HCT116 (cell line): ENCODE measurements at regions not wholly inside any gene's neighbourhood (a gene's known extent, or its start where the extent isn't known, plus 50 kb on each side); places are given as distances from the start of the nearest gene placed in this dataset.

Experiments used
- ATAC-seq: fragments of 200-7000 bp; cut with Tn5 transposase; 2 replicates; pipeline ENCODE4 v1.9.1; 2020; ENCODE audit warnings: mild to moderate bottlenecking, moderate library complexity
- BruUV-seq: library from RNA; stranded (reverse); fragments of 400-500 nt; replicated peaks from 2 replicates; lab custom pipeline; 2021; lab: Mats Ljungman, UMichigan
- CTCF ChIA-PET: fragments of 300-600 bp; sonication (Branson Sonifier 250); formaldehyde crosslinking; loops from one replicate; lab custom pipeline; 2021; ENCODE audit warnings: antibody characterized with exemption; lab: Charles Lee
- POLR2A ChIA-PET: fragments of 300-600, 350-600 bp; sonication (Branson Sonifier 250); formaldehyde crosslinking; loops from one replicate; lab custom pipeline; 2021; ENCODE audit warnings: antibody characterized with exemption; lab: Charles Lee
- RAD21 ChIA-PET, 2 experiments: fragments of 300-600 bp; sonication (Branson Sonifier 250); formaldehyde crosslinking; loops; one replicate each; lab custom pipeline; 2023; ENCODE audit warnings: low total read pairs in 2 of 2; ENCODE audit not compliant: uncharacterized antibody in 2 of 2, unreplicated experiment in 2 of 2, low non-redundant PET in 1 of 2; lab: Charles Lee
- DNase-seq: peaks from one replicate; pipeline ENCODE4 v3.0.0-alpha.2; 2010; ENCODE audit warnings: low read depth, low spot score
- H2AFZ ChIP-seq: fragments of 200-600 bp; shearing (Covaris generic), sonication (generic); 2 replicates; pipeline ENCODE4 v1.6.1; 2017; ENCODE audit warnings: low read depth, mixed run types, mixed read lengths, antibody characterized with exemption, low read length; ENCODE audit not compliant: poor library complexity, severe bottlenecking
- H3K27ac ChIP-seq: 2 replicates; pipeline ENCODE4 v1.5.1; 2012; ENCODE audit warnings: low read depth, low read length
- H3K27me3 ChIP-seq: fragments of 200-600 bp; sonication (generic); 2 replicates; pipeline ENCODE4 v1.6.1; 2016; ENCODE audit warnings: mixed run types, low read length, mixed read lengths; ENCODE audit not compliant: insufficient read depth
- H3K36me3 ChIP-seq, 2 experiments: fragments of 200-500 bp in 1 of 2; fragments of 200-600 bp in 1 of 2; sonication (Bioruptor generic) in 1 of 2; sonication (generic) in 1 of 2; 2 replicates each; pipeline versions ENCODE4 v1.5.1 to v1.6.1; 2014 to 2016; ENCODE audit warnings: low read length in 2 of 2, inconsistent platforms in 1 of 2, mixed read lengths in 1 of 2, mixed run types in 1 of 2; ENCODE audit not compliant: insufficient read depth in 2 of 2, control insufficient read depth in 1 of 2
- H3K4me1 ChIP-seq, 2 experiments: fragments of 200-600 bp in 1 of 2; sonication (generic) in 1 of 2; 2 replicates each; pipeline versions ENCODE4 v1.5.1 to v1.6.1; 2012 to 2017; ENCODE audit warnings: low read length in 2 of 2, inconsistent platforms in 1 of 2, mild to moderate bottlenecking in 1 of 2, mixed read lengths in 1 of 2, mixed run types in 1 of 2, moderate library complexity in 1 of 2; ENCODE audit not compliant: insufficient read depth in 2 of 2, control insufficient read depth in 1 of 2
- H3K4me2 ChIP-seq: fragments of 200-600 bp; sonication (generic); 2 replicates; pipeline ENCODE4 v1.6.1; 2017; ENCODE audit warnings: mixed run types, low read length, mixed read lengths
- H3K4me3 ChIP-seq, 2 experiments: fragments of 200-600 bp in 1 of 2; sonication (generic) in 1 of 2; replicated peaks in 1 of 2; 2 replicates each; pipeline ENCODE4 v1.5.1; 2011 to 2016; ENCODE audit warnings: low read length in 2 of 2, control low read depth in 1 of 2, low read depth in 1 of 2, mild to moderate bottlenecking in 1 of 2, mixed read lengths in 1 of 2, mixed run types in 1 of 2
- H3K79me2 ChIP-seq: fragments of 200-600 bp; sonication (generic); 2 replicates; pipeline ENCODE4 v1.6.1; 2017; ENCODE audit warnings: mild to moderate bottlenecking, mixed run types, low read length, moderate library complexity, mixed read lengths; ENCODE audit not compliant: insufficient read depth
- H3K9ac ChIP-seq: fragments of 200-600 bp; sonication (generic); 2 replicates; pipeline ENCODE4 v1.6.1; 2016; ENCODE audit warnings: low read length, mixed read lengths
- H3K9me2 ChIP-seq: fragments of 200-600 bp; sonication (generic), shearing (Covaris generic); 2 replicates; pipeline ENCODE4 v1.6.1; 2017; ENCODE audit warnings: mixed run types, mild to moderate bottlenecking, moderate library complexity; ENCODE audit not compliant: insufficient read depth
- H3K9me3 ChIP-seq, 2 experiments: fragments of 200-500 bp in 1 of 2; fragments of 200-600 bp in 1 of 2; sonication (Bioruptor generic) in 1 of 2; sonication (generic) in 1 of 2; 2 replicates each; pipeline ENCODE4 v1.6.1; 2014 to 2017; ENCODE audit warnings: low read length in 2 of 2, mixed read lengths in 2 of 2, inconsistent platforms in 1 of 2, low read depth in 1 of 2, mild to moderate bottlenecking in 1 of 2, mixed run types in 1 of 2, moderate library complexity in 1 of 2; ENCODE audit not compliant: control insufficient read depth in 1 of 2, insufficient read depth in 1 of 2
- H4K20me1 ChIP-seq: fragments of 200-600 bp; sonication (generic), shearing (Covaris generic); 2 replicates; pipeline ENCODE4 v1.6.1; 2017; ENCODE audit warnings: mixed run types, mild to moderate bottlenecking, moderate library complexity; ENCODE audit not compliant: insufficient read depth
- CBX3 ChIP-seq: IDR thresholded peaks from 2 replicates; pipeline ENCODE4 v1.6.1; 2012; ENCODE audit warnings: low read depth
- CEBPB ChIP-seq: IDR thresholded peaks from 2 replicates; pipeline ENCODE4 v1.6.1; 2012; ENCODE audit warnings: low read depth
- CTCF ChIP-seq, 3 experiments: fragments of 200-600 bp in 1 of 3; sonication (generic) in 1 of 3; IDR thresholded peaks in 2 of 3; conservative IDR thresholded peaks in 1 of 3; 2 replicates each; pipeline ENCODE4 v1.5.1; 2012 to 2017; ENCODE audit warnings: low read depth in 2 of 3, low read length in 2 of 3, antibody characterized with exemption in 1 of 3, borderline replicate concordance in 1 of 3, control low read depth in 1 of 3, mild to moderate bottlenecking in 1 of 3, mixed read lengths in 1 of 3, mixed run types in 1 of 3, moderate library complexity in 1 of 3; ENCODE audit not compliant: insufficient read depth in 1 of 3
- EGR1 ChIP-seq: IDR thresholded peaks from 2 replicates; pipeline ENCODE4 v1.6.1; 2012; ENCODE audit warnings: low read depth
- EZH2 ChIP-seq: fragments of 200-600 bp; sonication (generic); IDR thresholded peaks from 2 replicates; pipeline ENCODE4 v1.6.1; 2017; ENCODE audit warnings: antibody characterized with exemption, mixed run types
- EZH2phosphoT487 ChIP-seq: fragments of 200-600 bp; IDR thresholded peaks from 2 replicates; pipeline ENCODE4 v1.6.1; 2018; ENCODE audit warnings: antibody characterized with exemption, borderline replicate concordance
- FOSL1 ChIP-seq: IDR thresholded peaks from 2 replicates; pipeline ENCODE4 v1.6.1; 2012; ENCODE audit warnings: low read depth
- JUND ChIP-seq: IDR thresholded peaks from 2 replicates; pipeline ENCODE4 v1.6.1; 2012
- MAX ChIP-seq: IDR thresholded peaks from 2 replicates; pipeline ENCODE4 v1.6.1; 2012
- POLR2A ChIP-seq: IDR thresholded peaks from 2 replicates; pipeline ENCODE4 v1.7.0; 2011; ENCODE audit warnings: borderline replicate concordance; ENCODE audit not compliant: insufficient read depth, insufficient read length; ENCODE audit errors: extremely low read depth
- POLR2AphosphoS5 ChIP-seq: IDR thresholded peaks from 2 replicates; pipeline ENCODE4 v1.6.1; 2011; ENCODE audit warnings: mild to moderate bottlenecking, low read depth, low read length, moderate library complexity
- SIN3A ChIP-seq: IDR thresholded peaks from 2 replicates; pipeline ENCODE4 v1.6.1; 2012; ENCODE audit warnings: low read depth
- SP1 ChIP-seq: IDR thresholded peaks from 2 replicates; pipeline ENCODE4 v1.6.1; 2012; ENCODE audit warnings: low read depth
- SRF ChIP-seq: IDR thresholded peaks from 2 replicates; pipeline ENCODE4 v1.6.1; 2012; ENCODE audit warnings: low read depth
- TCF7L2 ChIP-seq: IDR thresholded peaks from 2 replicates; pipeline ENCODE4 v1.7.0; 2011; ENCODE audit warnings: borderline replicate concordance, inconsistent platforms; ENCODE audit not compliant: insufficient read depth, insufficient read length; ENCODE audit errors: extremely low read depth
- YY1 ChIP-seq: IDR thresholded peaks from 2 replicates; pipeline ENCODE4 v1.6.1; 2011; ENCODE audit warnings: low read length, low read depth, moderate library complexity, mild to moderate bottlenecking; ENCODE audit not compliant: insufficient replicate concordance; ENCODE audit errors: extremely low read depth
- ZFX ChIP-seq: fragments of 450-650 bp; IDR thresholded peaks from 2 replicates; pipeline ENCODE4 v1.6.1; 2017
- ZNF274 ChIP-seq: fragments of 200-500 bp; sonication (Bioruptor generic); IDR thresholded peaks from 2 replicates; pipeline ENCODE4 v1.6.1; 2014; ENCODE audit warnings: mild to moderate bottlenecking, low read depth, low read length, inconsistent platforms
- intact Hi-C: fragments of 100-400 bp; cut with micrococcal nuclease; formaldehyde crosslinking; loops from 2 replicates; pipeline ENCODE4 v1.10.0; 2022
- TF ChIP-seq, protein P1 (sequence below): IDR thresholded peaks from 2 replicates; pipeline ENCODE4 v1.6.1; 2011; ENCODE audit warnings: mild to moderate bottlenecking, low read length, moderate library complexity; ENCODE audit not compliant: insufficient replicate concordance; ENCODE audit errors: extremely low read depth

DNA sequence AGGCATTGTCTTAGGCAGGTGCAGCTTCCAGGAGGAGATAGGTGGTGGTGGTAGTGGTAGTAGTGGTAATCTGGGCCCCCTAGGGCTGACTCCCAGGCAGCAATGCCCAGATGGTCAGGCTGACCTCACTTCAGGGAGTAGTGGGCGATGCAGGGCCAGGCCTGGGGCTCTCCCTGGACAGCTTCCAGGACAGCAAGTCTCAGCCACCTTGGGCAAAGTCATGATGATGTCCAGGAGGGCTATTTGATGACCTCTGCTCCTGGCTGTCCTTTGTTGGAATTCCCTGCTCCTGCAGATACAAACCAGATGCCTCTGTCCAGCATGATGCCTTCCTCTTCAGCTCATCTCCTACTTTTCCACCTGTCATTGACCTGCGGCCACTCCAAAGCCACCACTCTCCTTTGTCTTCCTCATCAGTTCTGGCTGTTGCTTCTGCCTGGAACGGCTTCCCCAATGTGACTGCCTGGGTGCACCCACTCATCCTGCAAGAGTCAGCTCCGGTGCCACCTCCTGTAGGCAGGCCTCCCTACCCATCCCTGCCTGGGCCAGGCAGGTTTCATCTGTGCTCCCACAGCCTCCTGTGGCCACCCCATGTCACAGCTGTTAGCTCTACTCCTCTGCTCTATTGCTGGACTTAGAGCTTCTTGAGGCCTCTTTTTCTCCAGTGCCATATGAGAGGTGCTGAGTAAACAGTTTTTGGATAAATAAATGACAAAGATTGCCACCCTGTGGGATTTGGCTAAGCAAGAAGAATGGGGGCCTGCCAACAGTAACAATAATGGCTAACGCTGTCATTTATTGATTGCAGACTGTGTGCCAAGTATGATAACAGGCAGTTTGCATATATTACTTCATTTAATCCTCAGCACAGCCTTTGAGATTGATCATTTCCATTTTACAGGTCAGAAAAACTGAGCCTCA lies 172.9 kb upstream of the NECTIN1 start:
- Histone ChIP-seq H3K4me3 (no peak overlapping the region), H3K27me3 (peaks cover 17% of the 10 kb centered on the region; the same call in 1 of the 2 replicates), H4K20me1 (no peaks in the 10 kb centered on the region), H3K4me1 (no peaks in the 10 kb centered on the region), H3K79me2 (no peaks in the 10 kb centered on the region), H2AFZ (no peak overlapping the region), H3K9me3 (no peaks in the 10 kb centered on the region), H3K4me2 (no peak overlapping the region), H3K9ac (no peak overlapping the region), H3K36me3 (no peaks in the 10 kb centered on the region), H3K9me2 (no peaks in the 10 kb centered on the region), H3K27ac (no peak overlapping the region)
- intact Hi-C loops: no loop called here
- ChIA-PET CTCF (no interaction called here), POLR2A (no interaction called here), RAD21 (no interaction called here)
- no TSS peak for BruUV-seq
- ATAC-seq (no peak), DNase-seq (no peak)
- TF ChIP-seq EZH2phosphoT487 (no peak), POLR2AphosphoS5 (no peak), POLR2A (no peak), YY1 (no peak), JUND (no peak), SRF (no peak), CTCF (IDR thresholded peaks at IDR 0.05 in 2 of 3, conservative IDR thresholded peaks at IDR 0.05 in 1 of 3; ENCODE audit: borderline replicate concordance in 1 of 3, insufficient read depth in 1 of 3, low read depth in 2 of 3, low read length in 2 of 3) (no peak), MAX (no peak), EZH2 (no peak), CBX3 (no peak), CEBPB (no peak), FOSL1 (no peak), TCF7L2 (no peak), SP1 (no peak), SIN3A (no peak), EGR1 (no peak), ZNF274 (no peak), ZFX (no peak)
- TF ChIP-seq, protein P1, sequence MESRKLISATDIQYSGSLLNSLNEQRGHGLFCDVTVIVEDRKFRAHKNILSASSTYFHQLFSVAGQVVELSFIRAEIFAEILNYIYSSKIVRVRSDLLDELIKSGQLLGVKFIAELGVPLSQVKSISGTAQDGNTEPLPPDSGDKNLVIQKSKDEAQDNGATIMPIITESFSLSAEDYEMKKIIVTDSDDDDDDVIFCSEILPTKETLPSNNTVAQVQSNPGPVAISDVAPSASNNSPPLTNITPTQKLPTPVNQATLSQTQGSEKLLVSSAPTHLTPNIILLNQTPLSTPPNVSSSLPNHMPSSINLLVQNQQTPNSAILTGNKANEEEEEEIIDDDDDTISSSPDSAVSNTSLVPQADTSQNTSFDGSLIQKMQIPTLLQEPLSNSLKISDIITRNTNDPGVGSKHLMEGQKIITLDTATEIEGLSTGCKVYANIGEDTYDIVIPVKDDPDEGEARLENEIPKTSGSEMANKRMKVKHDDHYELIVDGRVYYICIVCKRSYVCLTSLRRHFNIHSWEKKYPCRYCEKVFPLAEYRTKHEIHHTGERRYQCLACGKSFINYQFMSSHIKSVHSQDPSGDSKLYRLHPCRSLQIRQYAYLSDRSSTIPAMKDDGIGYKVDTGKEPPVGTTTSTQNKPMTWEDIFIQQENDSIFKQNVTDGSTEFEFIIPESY: no peak
